Femur (tissue), 1 donor: ENCODE measurements at regions not wholly inside any gene's neighbourhood (a gene's known extent, or its start where the extent isn't known, plus 50 kb on each side); places are given as distances from the start of the nearest gene placed in this dataset.
"Not testable (repeated sequence)": the region's sequence is repeated elsewhere in the genome, so short reads cannot be mapped to it uniquely, and the experiment has no call there.

Experiments used
- DNase-seq: peaks from one replicate; pipeline ENCODE4 v3.0.0-alpha.2; 2017

DNA sequence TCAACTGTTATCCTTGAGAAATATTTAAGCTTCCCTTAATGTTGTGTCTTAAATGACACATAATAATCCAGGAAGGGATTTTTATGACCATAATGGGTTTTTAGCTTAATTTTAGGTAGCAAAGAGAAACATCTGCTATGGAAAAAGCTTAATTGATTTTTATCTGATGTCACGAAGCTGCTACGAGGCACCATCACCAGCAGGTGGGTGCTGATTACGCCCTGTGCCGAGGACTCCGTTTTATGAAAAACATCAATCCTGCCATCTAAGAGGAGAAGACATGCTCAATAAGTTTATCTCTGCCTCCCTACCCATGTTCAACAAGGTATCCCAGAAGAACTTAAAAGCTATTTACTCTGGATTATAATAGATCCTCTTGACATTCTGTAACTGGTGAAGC is 280.6 kb upstream of the ZFP42 start:
- no peak for DNase-seq

DNA sequence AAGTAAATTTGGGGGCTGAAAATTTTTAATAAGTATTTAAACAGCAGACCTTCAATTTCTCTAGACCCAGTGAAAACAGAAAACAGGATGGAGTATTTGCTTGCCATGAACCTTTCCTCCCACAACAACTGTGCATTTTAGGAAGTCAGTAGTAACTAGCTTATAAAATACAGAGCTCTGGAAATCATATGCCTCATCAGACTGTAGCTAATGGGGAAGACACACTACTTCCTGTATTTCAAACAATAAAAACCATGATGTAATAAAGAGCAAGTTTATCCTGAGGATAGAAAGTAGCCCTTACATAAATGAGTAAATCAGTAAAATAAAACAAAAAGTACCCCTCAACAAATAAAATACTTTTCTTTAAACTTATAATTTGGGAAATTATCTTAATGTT is 280.1 kb upstream of the ZFP42 start:
- no peak for DNase-seq

GRCh38 chr4:187724456-187724855 is 271.1 kb upstream of the ZFP42 start:
- peak; percentile 46 for DNase-seq

GRCh38 chr4:187726485-187726884 is 269.1 kb upstream of the ZFP42 start:
- DNase-seq, result no peak

GRCh38 chr4:187732524-187732923 is 263.0 kb upstream of the ZFP42 start:
- DNase-seq, result no peak

DNA sequence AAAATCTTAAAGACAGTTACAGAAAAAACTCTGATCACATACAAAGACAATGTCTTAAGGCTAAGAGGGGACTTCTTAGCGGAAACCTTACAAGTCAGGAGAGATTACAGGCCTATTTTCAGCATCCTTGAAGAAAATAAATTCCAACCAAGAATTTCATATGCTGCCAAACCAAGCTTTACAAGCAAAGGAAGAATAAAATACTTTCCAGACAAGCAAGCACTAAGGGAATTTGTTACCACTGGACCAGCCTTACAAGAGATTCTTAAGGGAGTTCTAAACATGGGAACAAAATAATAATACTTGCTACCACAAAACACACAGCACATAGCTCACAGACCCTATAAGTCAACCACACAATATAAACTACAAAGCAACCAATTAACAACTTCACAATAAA is 255.8 kb upstream of the ZFP42 start:
- DNase-seq, result no peak

DNA sequence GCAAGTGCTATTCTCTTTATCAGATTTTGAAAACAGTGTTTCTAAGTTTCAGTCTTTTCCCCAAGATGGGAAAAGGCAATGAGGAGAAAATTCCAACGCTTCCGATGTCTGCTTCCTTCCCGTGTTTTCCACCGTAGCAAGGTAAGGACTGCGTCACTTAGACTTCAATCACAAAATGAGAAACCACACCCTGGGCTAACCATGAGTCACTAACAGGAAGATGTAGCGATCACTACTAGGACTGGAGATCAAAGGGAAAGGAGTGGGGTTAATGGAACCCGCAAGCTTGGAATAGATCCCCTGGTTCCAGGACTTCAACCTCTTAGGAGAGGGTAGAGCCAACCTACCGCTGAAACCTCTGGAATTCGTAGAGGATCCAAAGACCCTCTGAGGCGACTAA is 250.7 kb upstream of the ZFP42 start:
- no peak for DNase-seq

DNA sequence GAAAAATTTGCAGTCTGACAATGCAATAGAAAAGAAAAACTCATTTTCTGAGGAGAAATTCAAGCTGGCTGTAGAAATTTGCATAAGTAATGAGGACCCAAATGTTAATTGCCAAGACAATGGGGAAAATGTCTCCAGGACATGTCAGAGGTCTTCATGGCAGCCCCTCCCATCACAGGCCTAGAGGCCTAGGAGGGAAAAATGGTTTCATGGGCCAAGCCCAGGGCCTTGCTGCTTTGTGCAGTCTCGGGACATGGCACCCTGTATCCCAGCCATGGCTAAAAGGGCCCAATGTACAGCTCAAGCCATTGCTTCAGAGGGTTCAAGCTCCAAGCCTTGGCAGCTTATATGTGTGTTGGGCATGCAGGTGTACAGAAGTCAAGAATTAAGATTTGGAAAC is 244.9 kb upstream of the ZFP42 start:
- DNase-seq, result not testable (repeated sequence)

DNA sequence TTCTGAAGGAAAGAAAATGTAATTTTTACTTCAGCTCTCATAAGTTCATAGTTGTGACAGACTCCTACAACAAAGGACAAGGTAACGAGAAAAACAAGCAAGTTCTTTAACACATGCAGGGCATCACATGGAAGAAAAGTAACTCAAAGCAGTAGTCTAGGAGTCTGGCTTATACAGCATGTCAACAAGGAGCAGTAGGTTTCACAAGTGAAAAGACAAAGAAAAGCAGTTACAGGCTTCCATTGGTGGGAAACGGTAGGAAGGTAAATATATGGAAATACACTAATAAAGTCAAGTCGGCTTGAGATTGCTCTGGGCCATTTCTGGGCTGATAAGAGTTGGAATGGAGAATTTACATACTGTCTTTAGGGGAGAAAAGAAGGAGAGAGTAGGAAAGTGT is 228.4 kb upstream of the ZFP42 start:
- DNase-seq, result no peak

DNA sequence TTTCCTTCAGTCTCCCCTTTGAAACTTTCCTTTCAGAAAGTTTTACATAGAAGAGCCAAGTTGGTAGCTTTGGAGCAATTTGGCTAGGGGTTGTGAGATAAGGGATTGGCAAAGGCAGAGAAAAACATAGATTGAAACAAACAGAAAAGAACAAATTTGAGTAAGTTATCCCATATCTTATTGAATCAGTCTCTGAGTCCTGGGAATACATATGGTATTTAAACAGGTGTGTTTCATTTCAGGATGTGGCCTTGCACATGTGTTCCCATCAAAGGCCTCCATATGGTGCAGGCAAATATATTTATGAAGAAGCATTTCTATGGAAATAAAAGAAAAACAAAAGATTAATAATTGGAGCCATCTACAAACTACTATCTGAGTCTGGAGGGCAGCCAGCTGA is 227.9 kb upstream of the ZFP42 start:
- DNase-seq, result no peak

- DNase-seq, result no peak
Observed at GRCh38 chr4:187770345-187770744, 225.2 kb upstream of the ZFP42 start.

- no peak for DNase-seq
Observed at GRCh38 chr4:187777954-187778353, 217.6 kb upstream of the ZFP42 start.

DNA sequence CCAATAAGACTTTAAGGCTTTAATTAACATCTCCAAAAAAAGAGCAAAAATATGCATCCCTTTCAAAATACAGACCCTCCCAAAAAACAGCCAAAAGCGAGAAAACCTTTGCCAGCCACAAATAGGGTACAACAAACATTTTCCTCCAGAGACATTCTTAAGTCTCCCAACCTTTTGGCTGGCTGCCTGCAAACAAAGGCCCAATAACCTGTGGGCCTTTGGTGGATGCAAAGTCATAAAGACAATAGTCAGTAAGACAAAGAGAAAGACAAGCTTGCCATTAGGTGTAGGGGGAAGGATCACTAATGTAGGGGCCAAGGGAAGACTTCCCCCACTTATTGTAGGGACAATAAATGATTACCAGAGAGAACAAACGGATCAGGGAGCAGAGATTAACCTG is 215.5 kb upstream of the ZFP42 start:
- no peak for DNase-seq

DNA sequence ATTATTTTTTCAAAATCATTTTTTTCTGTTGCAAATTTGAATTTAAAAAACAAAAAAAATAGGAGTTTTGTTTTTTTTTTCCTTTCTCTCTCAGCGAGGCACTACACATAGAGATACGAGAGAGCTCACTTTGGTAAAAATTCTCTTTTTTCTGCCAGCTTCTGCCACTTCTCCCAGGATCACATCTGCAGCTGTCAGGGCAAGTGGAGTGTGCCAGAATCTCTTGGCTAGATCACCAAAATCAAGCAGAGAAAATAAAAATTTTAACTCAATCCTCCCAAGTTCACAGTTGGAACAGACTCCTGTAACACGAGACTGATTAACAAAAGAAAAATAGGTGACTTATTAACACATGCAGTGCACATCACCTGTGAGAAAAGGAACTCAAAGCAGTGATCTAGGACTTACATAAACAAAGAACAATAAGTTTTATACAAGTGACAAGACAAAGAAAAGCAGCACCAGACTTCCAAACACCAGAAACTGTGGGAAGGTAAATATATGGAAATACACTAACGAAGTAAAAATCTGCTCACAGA is 213.2 kb upstream of the ZFP42 start:
- no peak for DNase-seq

- no peak for DNase-seq
Observed at GRCh38 chr4:187786190-187786589, 209.4 kb upstream of the ZFP42 start.

DNA sequence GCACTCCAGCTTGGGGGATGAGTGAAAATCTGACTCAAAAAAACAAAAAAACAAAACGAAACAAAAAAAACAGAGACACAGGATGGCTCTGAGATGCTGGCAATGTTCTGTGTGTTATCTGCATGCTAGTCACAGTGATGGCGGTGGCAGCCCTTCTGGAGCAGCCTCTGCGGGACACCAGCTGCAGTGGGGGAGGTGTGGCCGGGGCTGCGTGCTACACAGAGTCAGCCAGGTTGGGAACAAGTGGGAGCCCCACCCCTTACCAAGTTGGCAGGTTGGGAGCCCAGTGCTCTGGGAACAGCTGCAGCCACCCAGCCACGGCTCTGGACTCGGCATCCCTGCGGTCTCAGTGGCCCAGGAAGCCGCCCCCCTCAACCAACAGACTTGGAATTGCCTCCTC is 206.5 kb upstream of the ZFP42 start:
- DNase-seq, result no peak

DNA sequence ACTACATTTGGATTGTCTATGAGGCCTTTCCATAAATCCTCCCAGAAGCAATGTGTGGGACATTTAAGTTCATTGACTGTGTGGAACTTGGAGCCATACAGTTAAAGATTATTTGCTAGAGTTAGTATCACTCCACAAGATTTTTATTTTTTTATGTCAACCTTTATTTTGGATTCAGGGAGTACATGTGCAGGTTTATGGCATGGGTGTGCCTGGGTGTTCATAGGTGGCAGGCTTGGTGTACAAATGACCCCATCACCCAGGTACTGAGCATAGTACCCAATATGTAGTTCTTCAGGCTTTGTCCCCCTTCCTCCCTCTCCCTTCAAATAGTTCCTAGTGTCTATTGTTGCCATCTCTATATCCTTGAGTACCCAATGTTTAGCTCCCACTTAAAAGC is 199.8 kb upstream of the ZFP42 start:
- DNase-seq, result no peak

DNA sequence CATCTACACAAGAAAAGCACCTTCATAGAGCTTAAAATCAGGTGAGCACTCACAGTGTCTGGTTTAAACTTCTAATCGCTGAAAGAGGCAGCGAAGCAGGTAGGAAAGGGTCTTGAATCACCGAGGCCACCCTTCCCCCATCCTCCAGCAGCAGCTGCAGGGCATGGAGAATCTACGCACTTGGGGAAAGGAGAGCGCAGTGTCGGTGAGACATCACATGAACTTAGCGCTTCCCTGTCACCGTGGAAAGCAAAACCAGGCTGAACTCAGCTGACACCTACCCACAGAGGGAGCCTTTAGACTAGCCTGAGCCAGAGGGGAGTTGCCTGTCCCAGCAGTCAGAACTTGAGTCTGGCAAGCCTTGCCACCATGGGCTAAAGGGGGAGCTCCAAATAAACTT is 197.2 kb upstream of the ZFP42 start:
- no peak for DNase-seq

GRCh38 chr4:187799735-187800134 is 195.8 kb upstream of the ZFP42 start:
- no peak for DNase-seq

DNA sequence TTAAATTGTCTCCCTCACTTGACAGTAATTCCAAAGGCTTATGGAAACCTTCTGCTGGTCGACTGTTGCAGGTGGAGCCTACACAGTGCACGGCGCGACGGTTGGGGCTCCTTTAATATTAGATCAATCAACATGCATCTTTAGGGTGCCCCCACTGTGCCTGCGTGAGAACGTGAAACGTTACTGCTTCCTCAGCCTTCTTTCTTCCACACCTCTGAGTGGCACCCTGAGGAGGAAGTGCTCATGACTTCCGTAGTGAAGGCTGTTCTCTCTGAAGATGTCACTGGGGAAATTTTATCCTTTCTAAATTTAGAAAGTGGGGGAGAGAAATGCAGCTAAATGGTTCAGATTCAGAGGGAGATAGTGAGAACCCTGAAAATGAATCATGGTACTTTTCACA is 184.0 kb upstream of the ZFP42 start:
- DNase-seq, result no peak

DNA sequence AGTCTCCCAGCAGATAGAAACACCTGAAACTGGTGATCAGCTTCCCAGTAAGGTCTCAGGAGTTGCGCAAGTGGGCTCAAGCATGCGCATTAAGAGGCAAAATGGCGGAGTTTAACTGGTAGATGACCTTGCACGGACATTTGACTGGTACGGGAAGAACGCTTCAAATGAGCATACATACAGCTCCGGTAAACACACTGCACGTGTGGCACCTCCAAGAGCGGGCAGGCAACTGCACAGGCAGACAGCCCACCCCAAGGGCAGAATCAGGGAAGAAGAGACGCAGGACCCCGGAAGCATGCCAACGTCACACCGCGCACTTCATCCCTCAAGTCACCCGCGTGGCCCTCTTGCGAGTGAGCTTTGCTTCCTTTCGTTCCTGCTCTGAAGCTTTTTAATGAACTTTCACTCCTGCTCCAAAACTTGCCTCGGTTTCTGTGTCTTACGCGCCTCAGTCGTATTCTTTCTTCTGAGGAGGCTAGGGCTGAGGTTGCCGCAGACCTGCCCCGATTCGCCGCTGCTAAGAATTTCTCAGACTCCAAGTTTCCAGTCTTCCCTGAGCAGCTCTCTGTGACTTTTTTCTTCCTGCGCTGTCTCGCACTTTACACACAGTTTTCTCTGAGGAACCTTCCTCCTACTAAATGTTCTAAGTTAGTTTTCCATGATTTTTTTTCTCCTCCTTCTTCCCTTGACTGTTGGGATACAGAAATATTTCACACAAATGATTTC is 180.7 kb upstream of the ZFP42 start:
- DNase-seq, result no peak

GRCh38 chr4:187826725-187827124 is 168.8 kb upstream of the ZFP42 start:
- DNase-seq, result no peak

GRCh38 chr4:187827631-187828030 is 167.9 kb upstream of the ZFP42 start:
- no peak for DNase-seq

DNA sequence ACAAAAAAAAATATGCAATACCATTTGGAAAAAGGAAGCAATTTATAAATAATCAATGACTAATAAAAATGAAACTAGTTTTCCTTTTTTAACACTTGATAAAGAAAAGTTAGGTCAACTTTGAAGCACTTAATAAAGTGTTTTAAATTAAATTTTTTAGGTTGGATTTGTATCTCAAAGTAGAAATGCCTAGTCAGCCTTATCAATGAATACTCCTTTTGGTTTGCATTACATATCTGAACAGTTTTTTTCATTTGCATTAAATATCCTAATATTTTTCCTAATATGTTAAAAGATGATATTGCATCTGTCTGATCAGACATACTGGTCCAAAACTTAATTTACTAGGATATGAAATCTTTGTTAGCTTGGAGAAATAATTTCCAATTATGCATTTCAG is 155.8 kb upstream of the ZFP42 start:
- DNase-seq, result no peak

- no peak for DNase-seq
Observed at GRCh38 chr4:187840814-187841213, 154.8 kb upstream of the ZFP42 start.
